Inferior parietal cortex (tissue), 1 donor: ENCODE measurements at regions not wholly inside any gene's neighbourhood (a gene's known extent, or its start where the extent isn't known, plus 50 kb on each side); places are given as distances from the start of the nearest gene placed in this dataset.

Experiments used
- DNase-seq: peaks from one replicate; pipeline ENCODE4 v3.0.0-alpha.2; 2016; ENCODE audit errors: extremely low spot score

DNA sequence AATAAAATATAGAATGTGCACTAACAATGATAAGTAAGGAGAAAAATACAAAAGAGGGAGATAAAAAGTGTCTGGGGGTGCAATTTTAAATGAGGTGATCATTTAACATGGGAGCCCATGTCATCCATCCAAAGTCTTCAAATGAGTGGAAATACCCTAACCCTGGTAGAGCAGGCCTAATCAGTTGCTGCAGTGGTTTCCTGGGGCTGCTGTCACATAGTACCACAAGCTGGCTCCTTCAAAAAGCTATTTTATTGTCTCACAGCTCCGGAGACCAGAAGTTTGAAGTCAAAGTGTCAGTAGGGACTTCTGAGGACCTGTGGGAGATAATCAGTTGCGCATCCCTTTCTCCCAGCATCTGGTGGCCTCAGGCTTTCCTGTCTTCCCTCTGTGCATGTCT lies 717.9 kb downstream of the DIAPH3 start:
- DNase-seq: no peak

DNA sequence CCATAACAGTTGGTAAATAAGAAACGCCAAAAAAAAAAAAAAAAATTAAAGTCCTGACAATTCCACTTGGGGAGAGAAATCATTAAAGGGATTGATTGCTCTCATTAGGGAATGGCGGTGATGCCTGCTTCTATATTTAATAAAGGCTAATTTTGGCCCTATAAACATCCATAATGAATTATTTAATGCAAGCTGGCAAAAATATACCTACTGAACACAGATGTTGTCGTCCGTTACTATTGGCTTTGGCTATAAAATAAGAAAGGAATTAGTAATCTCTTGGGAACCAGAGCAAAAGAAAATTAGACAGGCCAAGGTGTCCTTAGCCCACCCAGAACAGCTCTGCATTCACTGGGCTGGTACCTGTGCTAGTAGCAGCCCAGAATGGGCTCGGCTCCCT lies 717.3 kb downstream of the DIAPH3 start:
- DNase-seq: no peak

DNA sequence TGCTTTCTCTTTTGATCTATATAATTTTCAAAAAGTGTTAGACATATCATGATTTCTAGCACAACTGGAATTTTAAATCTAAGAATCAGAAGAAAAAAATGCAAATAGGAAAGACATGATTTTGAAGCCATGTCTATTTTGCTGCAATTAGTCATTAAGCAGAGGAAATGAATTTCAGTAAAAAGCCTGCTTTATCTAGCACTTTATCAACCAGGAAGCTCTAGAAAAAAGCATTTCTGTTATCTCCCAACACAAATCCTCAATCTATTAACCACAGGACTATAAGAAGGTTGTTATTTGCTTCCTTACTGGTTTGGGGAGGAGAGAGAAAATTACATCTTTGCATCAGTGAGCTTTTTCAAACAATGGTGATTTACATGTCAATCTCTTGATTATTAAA lies 716.7 kb downstream of the DIAPH3 start:
- no peak for DNase-seq

DNA sequence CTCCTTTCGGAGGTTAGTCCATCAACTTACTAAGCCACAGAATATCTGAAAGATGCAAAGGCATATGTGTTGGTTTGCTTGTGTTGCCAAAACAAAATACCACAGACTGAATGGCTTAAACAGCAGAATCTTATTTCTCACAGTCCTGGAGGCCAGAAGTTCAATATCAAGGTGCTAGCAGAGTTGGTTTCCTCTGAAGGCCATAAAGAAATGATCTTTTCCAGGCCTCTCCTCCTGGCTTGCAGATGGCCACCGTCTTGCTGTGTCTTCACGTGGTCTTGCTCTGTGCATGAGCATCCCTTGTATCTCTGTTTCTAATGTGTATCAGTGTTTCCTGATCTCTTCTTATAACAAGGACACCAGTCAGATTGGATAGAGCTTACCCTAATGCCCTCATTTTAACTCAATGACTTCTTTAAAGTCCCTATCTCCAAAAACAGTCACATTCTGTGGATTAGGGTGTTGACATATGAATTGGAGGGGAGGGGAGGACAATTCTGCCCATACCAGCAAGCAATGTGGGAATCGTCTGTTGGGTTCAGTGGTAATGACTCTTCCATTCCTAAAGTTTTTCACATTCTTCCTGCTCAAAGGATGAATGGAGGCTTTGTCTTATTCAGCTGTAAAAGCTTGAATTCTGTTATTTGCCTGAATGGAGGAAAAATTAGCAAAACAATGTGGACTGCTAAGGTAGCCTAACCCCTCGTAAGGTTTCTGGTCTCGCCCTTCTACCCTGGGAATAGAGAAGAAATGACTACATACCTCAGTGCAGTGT lies 715.7 kb downstream of the DIAPH3 start:
- DNase-seq: no peak

DNA sequence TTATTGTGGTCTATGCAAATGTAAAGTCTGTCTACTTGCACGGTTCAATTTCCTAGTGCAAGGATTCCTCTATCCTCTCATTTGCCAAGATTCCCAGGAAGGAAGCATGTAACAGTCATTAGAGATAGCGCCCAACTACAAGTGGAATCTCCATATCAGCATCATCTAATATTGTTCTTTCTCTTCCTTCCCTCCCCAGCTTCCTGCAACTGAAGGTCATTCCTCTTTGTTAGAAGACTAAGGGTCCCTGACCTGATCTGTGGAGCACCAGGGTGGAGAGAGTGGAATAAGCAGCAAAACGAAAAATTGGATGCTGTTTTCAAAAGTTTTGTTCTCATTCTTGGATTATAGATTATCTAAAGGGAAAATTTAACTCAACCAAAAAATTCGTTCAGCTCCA lies 714.0 kb downstream of the DIAPH3 start:
- DNase-seq: no peak

DNA sequence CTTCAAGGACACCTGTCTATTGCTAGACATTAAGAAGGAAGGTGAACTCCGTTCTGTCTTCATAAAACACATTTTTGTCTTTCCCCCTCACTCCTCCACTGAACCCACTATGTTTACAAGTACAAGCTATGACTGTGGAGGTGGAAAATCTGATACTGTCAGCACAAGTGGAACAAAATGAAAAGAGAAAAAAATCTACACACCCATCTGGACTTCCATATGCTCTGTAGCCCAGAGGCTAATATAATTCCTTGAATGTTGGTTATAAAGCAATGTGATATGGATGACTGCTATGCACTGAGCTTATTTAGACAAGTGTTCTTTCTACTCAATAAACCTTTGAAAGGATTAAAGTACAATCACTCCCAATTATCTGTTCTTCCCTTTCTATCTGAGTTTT lies 713.5 kb downstream of the DIAPH3 start:
- peak; percentile 13 for DNase-seq

DNA sequence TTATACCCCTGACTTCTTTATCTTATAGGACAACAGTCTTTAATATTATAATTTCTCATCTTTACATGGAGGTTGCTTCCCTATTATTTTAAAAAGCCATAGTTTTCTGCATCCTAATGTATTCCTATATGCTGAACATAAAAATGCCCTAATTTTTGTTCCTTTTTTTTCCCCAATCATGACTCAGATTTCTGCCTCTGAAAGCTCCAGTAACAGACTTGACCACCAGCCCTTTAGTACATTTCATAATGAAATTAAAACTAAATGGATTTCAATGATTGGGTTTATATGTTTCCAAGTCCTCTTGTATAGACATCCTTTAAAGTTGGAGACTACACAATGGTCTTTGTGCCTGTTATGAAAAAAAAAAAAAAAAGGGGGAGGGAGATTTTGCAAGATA lies 712.5 kb downstream of the DIAPH3 start:
- no peak for DNase-seq

DNA sequence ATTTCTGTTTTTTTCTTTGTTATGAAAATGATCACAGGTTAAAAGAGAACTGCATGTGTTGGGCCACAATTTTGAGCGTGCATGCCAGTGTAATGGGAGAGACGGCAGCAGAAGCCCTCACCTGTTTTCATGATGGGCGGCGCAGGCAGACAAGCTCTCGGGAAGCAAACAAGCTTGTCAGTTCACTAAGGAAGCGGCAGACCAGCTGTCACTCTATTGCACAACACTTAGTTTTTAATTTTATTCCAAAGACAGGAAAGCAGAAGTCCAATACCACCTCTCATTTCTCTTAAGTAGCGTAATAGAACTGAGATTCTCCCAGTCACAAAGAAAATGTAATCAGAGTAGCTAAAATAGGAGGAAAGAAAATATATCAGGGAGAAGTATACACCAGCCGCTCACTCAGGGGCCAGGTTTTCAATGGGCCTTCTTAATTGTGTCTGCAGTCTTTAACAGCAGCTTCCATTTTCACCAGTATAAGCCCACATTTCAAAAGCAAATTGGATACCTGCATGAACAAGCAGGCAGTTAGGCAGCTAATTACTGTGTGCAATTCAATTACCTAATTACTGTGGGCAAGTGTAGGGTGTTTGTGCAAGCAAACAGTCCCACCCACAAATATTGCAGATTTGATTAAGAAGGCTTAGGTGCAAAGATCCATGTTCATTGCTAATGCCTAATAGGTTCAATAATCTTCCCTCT lies 711.4 kb downstream of the DIAPH3 start:
- no peak for DNase-seq

DNA sequence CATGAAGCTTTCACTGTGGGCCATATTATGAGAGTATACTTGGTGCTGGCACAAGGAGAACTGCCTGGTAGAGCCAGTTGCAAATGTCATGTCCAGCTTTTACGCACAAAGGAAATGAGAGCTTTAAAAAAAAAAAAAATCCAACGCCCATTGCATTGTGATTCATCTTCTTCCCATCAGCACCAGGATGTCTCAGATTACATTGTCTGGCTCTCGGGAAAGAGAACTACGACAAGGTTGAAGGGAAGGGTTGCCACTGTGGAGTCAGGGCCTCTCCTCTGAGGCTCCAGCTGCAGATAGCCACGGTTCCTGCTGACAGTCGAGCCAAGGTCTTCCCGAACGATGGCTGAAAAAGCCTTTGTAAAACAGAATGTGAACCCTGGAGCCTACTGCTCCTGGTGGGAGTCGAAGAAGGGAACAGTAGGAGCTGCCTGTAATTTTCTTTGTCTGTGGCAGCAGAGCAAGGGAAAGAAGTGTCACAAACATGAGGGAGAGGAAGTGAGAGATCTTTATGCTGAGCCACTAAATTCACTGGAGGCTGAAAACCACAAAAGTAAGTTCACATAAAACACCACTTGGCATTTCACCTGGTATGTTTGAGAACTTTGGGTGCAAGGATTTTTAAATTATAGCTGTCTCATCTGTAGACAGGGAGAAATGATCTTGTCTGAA lies 704.7 kb downstream of the DIAPH3 start:
- no peak for DNase-seq

DNA sequence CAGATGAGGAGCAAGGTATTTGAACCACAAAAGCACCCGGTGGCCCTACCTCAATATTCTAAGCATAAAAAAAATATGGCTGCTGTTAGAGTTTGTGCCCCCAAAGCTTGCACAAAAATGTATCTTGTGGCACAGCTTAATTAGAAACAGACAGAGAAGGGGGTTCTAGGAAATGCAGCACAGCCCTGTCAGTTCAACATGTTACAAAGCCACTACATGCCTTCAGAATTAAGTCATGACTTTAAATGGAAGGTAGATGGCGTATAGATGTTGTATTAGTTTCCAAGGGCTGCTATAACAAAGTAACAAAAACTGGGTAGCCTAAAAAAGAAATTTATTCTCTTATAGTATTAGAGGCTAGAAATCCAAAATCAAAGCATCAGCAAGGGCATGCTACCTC lies 703.8 kb downstream of the DIAPH3 start:
- no peak for DNase-seq

DNA sequence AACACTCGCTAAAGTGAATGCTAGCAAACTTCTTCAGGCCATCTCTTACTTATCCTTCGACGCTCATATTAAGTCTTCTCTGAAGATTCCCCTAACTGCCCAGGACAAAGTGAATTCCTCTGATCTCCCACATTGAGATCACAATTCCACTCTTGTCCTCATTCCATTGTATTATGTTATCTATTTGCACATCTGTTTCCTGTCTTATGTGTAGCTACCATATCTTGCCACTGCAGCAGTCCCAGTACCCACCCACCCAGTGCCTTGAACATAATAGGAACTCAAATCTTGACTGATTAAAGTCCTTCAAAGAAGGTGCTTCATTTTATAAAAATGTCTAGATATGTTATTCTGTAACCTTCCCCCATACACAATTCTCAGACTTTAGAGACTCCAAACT lies 702.3 kb downstream of the DIAPH3 start:
- DNase-seq: no peak

DNA sequence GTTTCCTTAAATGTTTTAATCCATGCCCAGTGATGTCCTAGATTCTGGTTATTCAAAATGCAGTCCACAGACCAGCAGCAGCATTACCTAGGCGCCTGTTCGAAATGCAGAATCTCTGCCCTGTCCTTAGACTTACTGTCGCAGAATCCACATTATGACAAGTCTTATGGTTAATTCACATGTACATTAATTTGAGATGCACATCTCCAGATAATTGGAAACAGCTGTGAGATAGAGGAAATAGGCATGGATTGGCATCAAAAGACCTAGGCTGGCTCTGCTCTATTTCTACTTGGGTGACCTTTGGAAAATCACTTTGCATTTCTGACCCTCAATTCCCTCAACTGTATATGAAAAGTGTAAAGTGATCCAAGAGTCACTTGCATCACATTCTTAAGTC lies 700.7 kb downstream of the DIAPH3 start:
- DNase-seq: no peak

DNA sequence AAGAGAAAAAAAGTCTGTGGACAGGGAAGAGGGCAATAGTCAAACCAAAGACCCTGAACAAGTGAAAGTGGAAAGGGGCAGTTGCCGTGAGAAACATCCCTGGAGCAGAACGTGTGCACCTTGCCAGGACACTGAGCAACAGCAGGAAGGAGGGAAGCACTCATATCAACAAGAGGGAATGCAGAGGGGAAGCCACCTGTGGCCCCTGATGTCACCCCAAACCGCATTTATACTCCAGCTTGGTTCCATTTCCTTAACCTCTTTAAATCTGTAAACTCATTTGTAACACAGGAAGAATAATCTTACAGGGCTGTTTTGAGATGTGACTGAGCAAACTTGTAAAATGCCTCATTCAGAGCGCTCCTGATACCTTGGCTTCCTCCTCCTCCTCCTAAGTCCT lies 698.8 kb downstream of the DIAPH3 start:
- no peak for DNase-seq

DNA sequence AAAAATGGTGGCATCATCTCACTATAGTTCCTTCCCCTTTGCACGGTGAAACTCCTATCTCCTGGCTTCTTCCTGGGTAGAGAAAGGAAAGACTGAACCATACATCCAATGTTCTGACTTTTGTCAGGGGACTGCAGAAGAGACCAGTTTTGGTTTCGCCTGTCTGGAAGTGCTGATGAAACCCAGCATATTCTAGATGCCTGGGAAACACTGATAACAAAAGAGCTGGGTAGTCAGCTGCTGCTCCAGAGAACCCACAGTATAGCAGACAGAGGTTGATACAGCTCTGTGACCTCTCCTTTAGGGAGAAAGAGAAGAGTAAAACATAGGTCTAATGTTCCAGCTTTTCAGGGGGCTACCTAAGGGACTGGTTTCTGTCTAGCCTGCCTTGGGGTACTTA lies 695.3 kb downstream of the DIAPH3 start:
- no peak for DNase-seq

DNA sequence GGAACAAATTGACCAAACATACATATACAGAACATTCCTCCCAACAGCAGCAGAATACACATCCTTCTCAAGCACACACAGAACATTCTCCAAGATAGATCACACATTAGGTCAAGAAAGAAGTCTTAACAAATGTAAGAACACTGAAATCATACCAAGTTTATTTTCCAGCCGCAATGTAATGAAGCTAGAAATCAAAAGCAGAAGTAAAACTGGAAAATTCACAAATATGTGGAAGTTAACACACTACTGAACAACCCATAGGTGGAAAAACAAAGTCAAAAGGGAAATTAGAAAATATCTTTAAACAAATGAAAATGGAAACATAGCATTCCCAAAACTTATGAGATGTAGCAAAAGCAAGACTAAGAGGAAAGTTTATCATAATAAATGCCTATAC lies 692.6 kb downstream of the DIAPH3 start:
- no peak for DNase-seq

DNA sequence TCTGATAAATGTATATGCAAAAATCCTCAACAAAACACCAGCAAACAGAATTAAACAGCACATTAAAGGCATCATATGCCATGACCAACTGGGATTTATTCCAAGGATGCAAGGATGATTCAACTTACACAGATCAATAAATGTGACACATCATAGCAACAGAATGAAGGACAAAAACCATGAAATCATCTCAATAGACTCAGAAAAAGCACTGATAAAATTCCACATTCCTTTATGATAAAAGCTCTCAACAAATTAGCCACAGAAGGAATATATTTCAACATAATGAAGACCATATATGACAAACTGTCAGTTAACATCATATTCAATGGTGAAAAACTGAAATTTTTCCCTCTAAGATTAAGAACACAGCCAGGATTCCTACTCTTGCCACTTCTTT lies 691.6 kb downstream of the DIAPH3 start:
- DNase-seq: no peak

DNA sequence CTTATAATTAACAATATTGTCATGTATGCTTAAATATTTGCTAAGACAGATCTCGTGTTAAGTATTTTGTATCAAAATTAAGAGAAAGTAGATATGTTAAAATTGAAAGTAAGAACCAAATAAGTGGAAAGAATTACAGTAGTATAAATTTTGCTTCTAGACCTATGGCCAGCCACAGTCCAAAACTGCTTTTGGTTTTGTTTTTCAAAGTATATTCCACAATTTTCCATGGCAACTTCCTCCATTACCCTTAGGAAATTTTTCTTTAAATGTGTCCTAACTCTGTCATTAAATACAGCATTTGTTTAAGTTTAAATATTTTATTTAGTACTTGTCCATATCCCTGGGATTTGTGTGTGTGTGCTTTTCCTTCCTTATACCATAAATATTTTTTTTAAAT lies 689.0 kb downstream of the DIAPH3 start:
- DNase-seq: no peak

DNA sequence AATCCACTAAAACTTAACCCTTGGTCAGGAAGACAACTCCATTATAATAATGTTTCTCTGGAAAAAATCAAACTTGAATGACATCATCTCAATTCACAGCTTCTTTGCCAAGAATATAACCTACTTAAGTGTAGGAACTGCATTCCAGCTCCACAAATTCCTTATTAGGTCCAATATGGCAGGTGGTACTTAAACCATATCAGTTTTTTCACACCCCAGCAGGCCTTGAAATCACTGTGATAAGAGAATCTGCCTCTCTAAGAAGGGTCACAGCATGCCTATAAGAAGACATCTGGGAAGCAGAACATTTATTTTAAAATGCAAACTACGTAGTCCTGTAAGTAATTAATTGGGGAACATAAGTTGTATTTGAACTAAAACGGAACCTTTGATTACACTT lies 687.8 kb downstream of the DIAPH3 start:
- DNase-seq: no peak

DNA sequence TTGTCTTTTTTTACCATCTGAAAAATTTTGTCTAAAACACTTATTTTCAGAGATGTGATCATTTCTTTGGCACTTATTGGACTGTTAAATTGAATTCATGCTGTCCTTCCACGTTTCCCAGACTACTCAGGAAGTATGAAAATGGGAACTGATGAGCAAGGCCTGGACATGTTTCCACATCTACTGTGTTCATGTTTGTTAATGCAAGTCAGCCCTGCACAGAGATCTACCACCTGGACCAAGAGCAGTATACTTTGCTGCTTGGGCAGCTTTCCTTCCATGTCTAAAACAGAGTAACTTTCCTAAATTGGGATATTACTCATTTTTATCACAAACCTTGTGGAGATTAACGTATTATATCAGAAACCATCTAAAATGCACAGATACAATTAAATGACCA lies 687.4 kb downstream of the DIAPH3 start:
- DNase-seq: no peak

DNA sequence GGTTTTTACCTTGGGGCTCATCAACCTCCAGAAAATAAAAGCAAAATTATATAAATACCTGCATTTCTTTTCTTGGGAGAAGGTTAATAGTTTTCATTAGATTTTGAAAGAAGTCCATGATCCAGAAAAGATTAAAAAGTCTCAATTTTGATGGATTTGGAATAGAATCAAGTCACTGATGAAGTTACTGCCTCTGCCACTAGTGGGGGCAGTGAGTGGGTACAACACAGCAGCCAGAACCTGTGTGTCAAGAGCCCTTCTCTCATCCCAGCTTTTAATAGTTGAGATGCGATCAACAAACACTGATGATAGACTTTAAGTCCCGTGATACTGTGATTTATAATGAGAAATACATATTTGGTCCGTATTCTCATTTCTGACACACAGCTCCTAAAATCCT lies 686.7 kb downstream of the DIAPH3 start:
- DNase-seq: no peak

DNA sequence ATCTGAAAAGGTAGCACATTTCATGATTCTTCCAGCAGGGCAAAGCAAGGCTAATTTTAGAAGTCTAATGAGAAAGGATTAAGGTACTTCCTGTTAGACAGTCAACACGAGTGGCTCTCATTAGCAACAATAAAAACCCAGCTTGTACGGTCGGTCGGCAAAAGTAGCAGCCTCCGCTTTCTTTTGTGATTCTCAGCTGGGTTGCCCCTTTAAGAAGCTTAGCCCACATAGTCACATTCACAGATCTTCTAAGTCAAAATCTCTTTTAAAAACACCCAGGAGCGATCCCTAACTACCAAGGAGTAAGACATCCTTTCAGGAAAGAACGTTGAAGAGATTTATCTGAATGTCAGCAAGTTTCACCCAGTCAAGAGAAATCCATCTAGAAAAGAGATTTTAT lies 684.8 kb downstream of the DIAPH3 start:
- DNase-seq: no peak

DNA sequence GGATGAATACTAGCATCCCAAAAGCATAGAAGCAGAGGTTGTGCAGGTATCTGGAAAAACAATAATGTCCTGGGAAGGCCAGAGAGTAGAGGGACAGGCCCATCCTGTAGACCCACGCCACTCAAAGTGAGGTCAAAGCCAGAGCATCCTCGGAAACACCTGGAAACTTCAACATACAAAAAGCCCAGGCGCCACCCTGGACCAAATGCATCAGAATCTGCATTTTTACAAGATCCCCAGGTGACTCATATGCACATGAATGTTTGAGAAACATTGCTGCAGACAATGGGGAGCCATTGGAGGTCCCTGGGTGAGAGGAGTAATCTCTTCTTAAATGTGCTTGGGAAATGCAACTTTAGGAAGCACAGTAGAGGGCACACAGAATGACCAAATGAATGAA lies 684.1 kb downstream of the DIAPH3 start:
- no peak for DNase-seq
